Liver (tissue), 8 donors: ENCODE measurements at regions not wholly inside any gene's neighbourhood (a gene's known extent, or its start where the extent isn't known, plus 50 kb on each side); places are given as distances from the start of the nearest gene placed in this dataset.

ENCODE experiments used
- DNase-seq: peaks from one replicate; pipeline ENCODE4 v3.0.0-alpha.2; 2017; ENCODE audit warnings: low spot score
- H3K27ac ChIP-seq, 2 donors: one replicate each; pipeline ENCODE4 v1.7.0; 2013; ENCODE audit warnings: inconsistent platforms in 2 of 2, low read length in 2 of 2, control low read depth in 1 of 2, low read depth in 1 of 2, mild to moderate bottlenecking in 1 of 2
- H3K27me3 ChIP-seq, 4 donors: one replicate each; pipeline versions ENCODE4 v1.6.1 to v1.7.0; 2013; ENCODE audit warnings: low read length in 3 of 4, inconsistent platforms in 1 of 4, mild to moderate bottlenecking in 1 of 4, moderate library complexity in 1 of 4; ENCODE audit not compliant: control insufficient read depth in 4 of 4, insufficient read depth in 4 of 4
- H3K36me3 ChIP-seq, 4 donors: one replicate each; pipeline versions ENCODE4 v1.6.1 to v1.7.0; 2013; ENCODE audit warnings: low read length in 3 of 4, mild to moderate bottlenecking in 3 of 4, low read depth in 1 of 4, moderate library complexity in 1 of 4; ENCODE audit not compliant: control insufficient read depth in 4 of 4, insufficient read depth in 3 of 4
- H3K4me1 ChIP-seq, 4 donors: one replicate each; pipeline versions ENCODE4 v1.6.1 to v1.7.0; 2013; ENCODE audit warnings: low read length in 3 of 4, mild to moderate bottlenecking in 3 of 4, moderate library complexity in 1 of 4; ENCODE audit not compliant: control insufficient read depth in 4 of 4, insufficient read depth in 4 of 4
- H3K4me3 ChIP-seq, 3 donors: one replicate each; pipeline versions ENCODE4 v1.6.1 to v1.7.0; 2013; ENCODE audit warnings: low read length in 3 of 3, control low read depth in 1 of 3, low read depth in 1 of 3, mild to moderate bottlenecking in 1 of 3
- H3K9ac ChIP-seq, 2 donors: one replicate each; pipeline ENCODE4 v1.7.0; 2013; ENCODE audit warnings: low read length in 2 of 2, mild to moderate bottlenecking in 2 of 2, moderate library complexity in 2 of 2, control low read depth in 1 of 2, low read depth in 1 of 2
- H3K9me3 ChIP-seq, 4 donors: one replicate each; pipeline versions ENCODE4 v1.6.1 to v1.7.0; 2013; ENCODE audit warnings: low read length in 3 of 4; ENCODE audit not compliant: control insufficient read depth in 4 of 4
- CTCF ChIP-seq: fragments of 150-350 bp; IDR thresholded peaks from 2 replicates; pipeline ENCODE4 v1.5.1; 2017; ENCODE audit warnings: improper control_type of control experiment, low read depth, low read length; ENCODE audit not compliant: missing input control
- FOXA1 ChIP-seq: IDR thresholded peaks from 2 replicates; pipeline ENCODE4 v1.6.1; 2016; ENCODE audit warnings: antibody characterized with exemption
- GABPA ChIP-seq, 2 donors: IDR thresholded peaks in 1 of 2; conservative IDR thresholded peaks in 1 of 2; 2 replicates each; pipeline ENCODE4 v1.6.1; 2016; ENCODE audit warnings: antibody characterized with exemption in 2 of 2, mild to moderate bottlenecking in 1 of 2, moderate library complexity in 1 of 2
- HNF4A ChIP-seq, 2 donors: conservative IDR thresholded peaks; 2 replicates each; pipeline ENCODE4 v1.6.1; 2016; ENCODE audit warnings: antibody characterized with exemption in 2 of 2, mild to moderate bottlenecking in 2 of 2
- HNF4G ChIP-seq: IDR thresholded peaks from 2 replicates; pipeline ENCODE4 v1.6.1; 2016; ENCODE audit warnings: antibody characterized with exemption
- MAX ChIP-seq: IDR thresholded peaks from 2 replicates; pipeline ENCODE4 v1.6.1; 2016; ENCODE audit warnings: antibody characterized with exemption
- REST ChIP-seq: IDR thresholded peaks from 2 replicates; pipeline ENCODE4 v1.6.1; 2016; ENCODE audit warnings: antibody characterized with exemption, mild to moderate bottlenecking
- WGBS: extraction: QIAGEN DNeasy Blood & Tissue Kit; methylation state at CpG from one replicate; pipeline ENCODE4 v1.1.7; 2013; 5-methylcytosine and 5-hydroxymethylcytosine counted together
- TF ChIP-seq, protein P1 (sequence below): IDR thresholded peaks from 2 replicates; pipeline ENCODE4 v1.6.1; 2016; ENCODE audit warnings: antibody characterized with exemption
- donor health status: healthy.
- donor health status: healthy.
- donor health status: healthy.
- donor health status: healthy.
- donor health status: healthy.

GRCh38 chr6:139568956-139569538 lies 194.6 kb upstream of the CITED2 start (continued):
- TF ChIP-seq CTCF: no peak

- no peak overlapping the region for H3K4me3 ChIP-seq
- no peaks in the 10 kb centered on the region for H3K9me3 ChIP-seq
- 91% methylated on average over 3 of the region's 3 CpGs for WGBS
- TF ChIP-seq FOXA1: no peak
- H3K4me1 ChIP-seq: no peaks in the 10 kb centered on the region
- DNase-seq: no peak
- H3K36me3 ChIP-seq: no peaks in the 10 kb centered on the region
- no peaks in the 10 kb centered on the region for H3K27me3 ChIP-seq
- H3K27ac ChIP-seq: no peak overlapping the region
- H3K9ac ChIP-seq: no peak overlapping the region
Measured at GRCh38 chr6:139568151-139568955, 193.9 kb upstream of the CITED2 start.

- no peaks in the 10 kb centered on the region for H3K9me3 ChIP-seq
- TF ChIP-seq, protein P1, sequence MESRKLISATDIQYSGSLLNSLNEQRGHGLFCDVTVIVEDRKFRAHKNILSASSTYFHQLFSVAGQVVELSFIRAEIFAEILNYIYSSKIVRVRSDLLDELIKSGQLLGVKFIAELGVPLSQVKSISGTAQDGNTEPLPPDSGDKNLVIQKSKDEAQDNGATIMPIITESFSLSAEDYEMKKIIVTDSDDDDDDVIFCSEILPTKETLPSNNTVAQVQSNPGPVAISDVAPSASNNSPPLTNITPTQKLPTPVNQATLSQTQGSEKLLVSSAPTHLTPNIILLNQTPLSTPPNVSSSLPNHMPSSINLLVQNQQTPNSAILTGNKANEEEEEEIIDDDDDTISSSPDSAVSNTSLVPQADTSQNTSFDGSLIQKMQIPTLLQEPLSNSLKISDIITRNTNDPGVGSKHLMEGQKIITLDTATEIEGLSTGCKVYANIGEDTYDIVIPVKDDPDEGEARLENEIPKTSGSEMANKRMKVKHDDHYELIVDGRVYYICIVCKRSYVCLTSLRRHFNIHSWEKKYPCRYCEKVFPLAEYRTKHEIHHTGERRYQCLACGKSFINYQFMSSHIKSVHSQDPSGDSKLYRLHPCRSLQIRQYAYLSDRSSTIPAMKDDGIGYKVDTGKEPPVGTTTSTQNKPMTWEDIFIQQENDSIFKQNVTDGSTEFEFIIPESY: no peak
- TF ChIP-seq CTCF (no peak), MAX (no peak), HNF4A (conservative IDR thresholded peaks at IDR 0.05) (no peak), GABPA (IDR thresholded peaks at IDR 0.05 in 1 of 2, conservative IDR thresholded peaks at IDR 0.05 in 1 of 2) (no peak), HNF4G (no peak), REST (no peak)
- no peak overlapping the region for H3K4me3 ChIP-seq
- H3K4me1 ChIP-seq: no peaks in the 10 kb centered on the region
- no peaks in the 10 kb centered on the region for H3K27me3 ChIP-seq
- H3K27ac ChIP-seq: no peak overlapping the region
- no peak for DNase-seq
- H3K9ac ChIP-seq: no peak overlapping the region
- 94% methylated on average over 3 of the region's 3 CpGs for WGBS
- no peaks in the 10 kb centered on the region for H3K36me3 ChIP-seq
Measured at GRCh38 chr6:139567095-139567494, 192.6 kb upstream of the CITED2 start.
